CD4-positive, CD25-positive, alpha-beta regulatory T cell (primary cell): ENCODE measurements at regions not wholly inside any gene's neighbourhood (a gene's known extent, or its start where the extent isn't known, plus 50 kb on each side); places are given as distances from the start of the nearest gene placed in this dataset.
"Not testable (repeated sequence)": the region's sequence is repeated elsewhere in the genome, so short reads cannot be mapped to it uniquely, and the experiment has no call there.

ENCODE experiments used
- ATAC-seq, 2 donors: fragments of 150-1000 bp; cut with Tn5 transposase; one replicate each; pipeline ENCODE4 v1.10.0; 2021; ENCODE audit warnings: low read depth in 2 of 2, moderate number of reproducible peaks in 2 of 2, moderate library complexity in 1 of 2
- DNase-seq, 3 donors: peaks; one replicate each; pipeline versions ENCODE4 v3.0.0 to v3.0.0-alpha.2; 2012 to 2022; ENCODE audit warnings: mixed read lengths in 1 of 3
- H3K27ac ChIP-seq: one replicate; pipeline ENCODE4 v1.7.0; 2013; ENCODE audit warnings: mild to moderate bottlenecking, low read length; ENCODE audit not compliant: insufficient read depth, poor library complexity, severe bottlenecking
- H3K27me3 ChIP-seq: one replicate; pipeline ENCODE4 v1.7.0; 2013; ENCODE audit warnings: low read length; ENCODE audit not compliant: control insufficient read depth, insufficient read depth
- H3K36me3 ChIP-seq: one replicate; pipeline ENCODE4 v1.7.0; 2013; ENCODE audit warnings: mild to moderate bottlenecking, low read length, moderate library complexity; ENCODE audit not compliant: control insufficient read depth, insufficient read depth
- H3K4me1 ChIP-seq: 2 replicates; pipeline ENCODE4 v1.7.0; 2013; ENCODE audit warnings: mild to moderate bottlenecking, low read length; ENCODE audit not compliant: insufficient read depth, control insufficient read depth, poor library complexity, severe bottlenecking
- H3K4me3 ChIP-seq: one replicate; pipeline ENCODE4 v1.7.0; 2013; ENCODE audit warnings: low read depth, mild to moderate bottlenecking, low read length, moderate library complexity
- H3K9me3 ChIP-seq, 2 experiments: 1 replicate in 1 of 2; 2 replicates in 1 of 2; pipeline ENCODE4 v1.7.0; 2013; ENCODE audit warnings: low read length in 2 of 2, mild to moderate bottlenecking in 1 of 2, moderate library complexity in 1 of 2; ENCODE audit not compliant: control insufficient read depth in 2 of 2
- H3K27ac Mint-ChIP-seq, 3 donors: one replicate each; pipeline ENCODE4 v1.8.0; 2020 to 2022; ENCODE audit warnings: mild to moderate bottlenecking in 3 of 3, mixed read lengths in 3 of 3, moderate library complexity in 2 of 3
- H3K27me3 Mint-ChIP-seq: one replicate; pipeline ENCODE4 v1.8.0; 2022; ENCODE audit warnings: mild to moderate bottlenecking, mixed read lengths
- H3K36me3 Mint-ChIP-seq: one replicate; pipeline ENCODE4 v1.8.0; 2020; ENCODE audit warnings: mixed read lengths
- H3K4me1 Mint-ChIP-seq, 4 donors: one replicate each; pipeline ENCODE4 v1.8.0; 2020 to 2022; ENCODE audit warnings: mixed read lengths in 4 of 4, mild to moderate bottlenecking in 1 of 4
- H3K4me3 Mint-ChIP-seq, 4 donors: one replicate each; pipeline ENCODE4 v1.8.0; 2020 to 2022; ENCODE audit warnings: mild to moderate bottlenecking in 4 of 4, mixed read lengths in 4 of 4, moderate library complexity in 3 of 4
- H3K9me3 Mint-ChIP-seq, 7 donors: one replicate each; pipeline ENCODE4 v1.8.0; 2020 to 2022; ENCODE audit warnings: mixed read lengths in 7 of 7, mild to moderate bottlenecking in 3 of 7, moderate library complexity in 2 of 7

- no peaks in the 10 kb centered on the region for H3K4me1 ChIP-seq
- Mint-ChIP-seq H3K4me3 (no peak overlapping the region), H3K36me3 (no peaks in the 10 kb centered on the region), H3K9me3 (peaks cover 0 to 7% (median 5%) of the 10 kb centered on the region in 7 donors), H3K27me3 (no peaks in the 10 kb centered on the region), H3K4me1 (no peaks in the 10 kb centered on the region), H3K27ac (no peak overlapping the region)
- no peak overlapping the region for H3K4me3 ChIP-seq
- ATAC-seq (no peak), DNase-seq (no peak)
- H3K27ac ChIP-seq = no peak overlapping the region
- no peaks in the 10 kb centered on the region for H3K9me3 ChIP-seq
- H3K27me3 ChIP-seq = no peaks in the 10 kb centered on the region
- H3K36me3 ChIP-seq = no peaks in the 10 kb centered on the region
Measured at GRCh38 chr5:103743421-103743820, 180.8 kb upstream of the NUDT12 start.

DNA sequence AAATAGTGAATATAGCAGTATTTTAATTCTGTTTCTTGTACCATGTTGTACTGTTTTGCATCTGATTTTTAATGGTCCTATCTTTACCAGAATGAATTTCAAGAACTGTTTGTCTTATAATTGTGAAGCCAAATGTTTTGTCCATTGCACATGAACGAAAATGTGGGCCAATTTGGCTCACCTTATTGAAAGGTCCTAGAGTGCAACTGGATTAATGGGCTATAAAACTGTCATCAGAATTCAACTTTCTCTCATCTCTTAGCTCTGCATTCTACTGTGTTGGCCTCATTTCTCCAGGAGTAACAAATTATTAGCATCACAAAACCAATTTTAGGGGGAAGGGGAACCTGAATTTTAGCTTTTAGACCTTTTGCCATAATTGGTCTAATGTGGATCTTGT, 179.4 kb upstream of the NUDT12 start:
- Mint-ChIP-seq H3K27me3 (no peaks in the 10 kb centered on the region), H3K27ac (no peak overlapping the region), H3K36me3 (no peaks in the 10 kb centered on the region), H3K4me3 (no peak overlapping the region), H3K9me3 (peaks cover 0 to 7% (median 5%) of the 10 kb centered on the region in 7 donors), H3K4me1 (no peaks in the 10 kb centered on the region)
- H3K27me3 ChIP-seq = no peaks in the 10 kb centered on the region
- H3K27ac ChIP-seq = no peak overlapping the region
- H3K4me1 ChIP-seq = no peaks in the 10 kb centered on the region
- no peak overlapping the region for H3K4me3 ChIP-seq
- no peak for ATAC-seq
- no peaks in the 10 kb centered on the region for H3K9me3 ChIP-seq
- H3K36me3 ChIP-seq = no peaks in the 10 kb centered on the region
- DNase-seq = no peak

GRCh38 chr5:103736343-103736742, 173.8 kb upstream of the NUDT12 start:
- H3K27ac Mint-ChIP-seq, H3K9me3 ChIP-seq, H3K4me1 ChIP-seq, H3K36me3 ChIP-seq, H3K4me3 Mint-ChIP-seq, ATAC-seq, H3K4me1 Mint-ChIP-seq, H3K36me3 Mint-ChIP-seq, DNase-seq, H3K27ac ChIP-seq, H3K27me3 ChIP-seq, H3K4me3 ChIP-seq, H3K27me3 Mint-ChIP-seq: not testable (repeated sequence)
- peaks cover 0 to 17% (median 6%) of the 10 kb centered on the region in 7 donors for H3K9me3 Mint-ChIP-seq

DNA sequence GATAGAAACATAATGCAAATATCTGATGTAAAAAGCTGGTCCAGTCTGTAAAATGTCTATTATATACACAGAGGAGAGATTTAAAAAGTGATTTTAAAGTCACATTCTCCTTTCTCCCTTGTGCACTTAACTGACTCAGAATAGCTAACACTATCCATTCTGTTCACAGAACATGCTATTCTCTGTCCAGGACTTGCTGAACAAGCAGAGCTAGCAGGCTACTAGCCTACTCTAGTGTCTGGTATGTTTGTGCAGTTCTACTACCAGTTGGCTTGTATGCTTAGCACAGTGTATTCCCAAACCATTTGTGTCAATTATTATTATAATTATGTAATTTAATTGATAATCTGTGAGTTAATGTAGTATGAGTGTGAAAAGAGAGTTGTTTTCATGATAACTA, 161.7 kb upstream of the NUDT12 start:
- Mint-ChIP-seq H3K9me3 (peaks cover 3 to 15% (median 4%) of the 10 kb centered on the region in 7 donors), H3K4me3 (no peak overlapping the region), H3K27me3 (no peaks in the 10 kb centered on the region), H3K27ac (no peak overlapping the region), H3K36me3 (no peaks in the 10 kb centered on the region), H3K4me1 (no peaks in the 10 kb centered on the region)
- no peaks in the 10 kb centered on the region for H3K36me3 ChIP-seq
- H3K27me3 ChIP-seq = no peaks in the 10 kb centered on the region
- H3K4me1 ChIP-seq = no peaks in the 10 kb centered on the region
- DNase-seq (no peak), ATAC-seq (no peak)
- H3K27ac ChIP-seq = no peak overlapping the region
- H3K9me3 ChIP-seq = peaks cover 0 to 8% of the 10 kb centered on the region in 2 experiments
- no peak overlapping the region for H3K4me3 ChIP-seq

- Mint-ChIP-seq H3K4me1 (no peaks in the 10 kb centered on the region), H3K27ac (no peak overlapping the region), H3K9me3 (peaks cover 0 to 19% (median 5%) of the 10 kb centered on the region in 7 donors), H3K36me3 (no peaks in the 10 kb centered on the region), H3K27me3 (no peaks in the 10 kb centered on the region), H3K4me3 (no peak overlapping the region)
- DNase-seq = no peak
- no peak for ATAC-seq
- H3K36me3 ChIP-seq = no peaks in the 10 kb centered on the region
- H3K27me3 ChIP-seq = no peaks in the 10 kb centered on the region
- no peak overlapping the region for H3K4me3 ChIP-seq
- no peaks in the 10 kb centered on the region for H3K4me1 ChIP-seq
- peaks cover 0 to 8% of the 10 kb centered on the region in 2 experiments for H3K9me3 ChIP-seq
- H3K27ac ChIP-seq = no peak overlapping the region
Measured at GRCh38 chr5:103721183-103721582, 158.6 kb upstream of the NUDT12 start.

DNA sequence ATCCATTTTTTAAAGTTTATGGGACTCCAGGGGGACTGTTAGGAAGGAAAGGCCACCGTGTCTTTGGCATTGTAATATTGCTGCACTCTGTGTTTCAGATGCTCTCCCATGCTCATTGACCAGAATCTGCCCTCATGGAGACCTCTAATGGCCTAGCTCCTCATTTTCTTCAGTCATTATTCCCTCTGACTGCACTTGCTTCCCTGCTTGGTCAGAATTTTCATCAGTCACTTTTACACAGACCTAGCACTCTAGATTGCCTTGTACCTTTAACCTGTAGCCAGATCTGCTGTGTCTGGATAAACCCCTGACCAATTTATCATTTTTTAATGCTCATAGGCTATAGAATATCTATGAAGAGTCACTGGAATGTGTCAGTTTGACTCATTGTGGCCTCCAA, 155.5 kb upstream of the NUDT12 start:
- Histone ChIP-seq H3K4me3 (no peak overlapping the region), H3K27ac (no peak overlapping the region), H3K9me3 (peaks cover 0 to 8% of the 10 kb centered on the region in 2 experiments), H3K4me1 (no peaks in the 10 kb centered on the region), H3K36me3 (no peaks in the 10 kb centered on the region), H3K27me3 (no peaks in the 10 kb centered on the region)
- DNase-seq (no peak), ATAC-seq (no peak)
- Mint-ChIP-seq H3K36me3 (no peaks in the 10 kb centered on the region), H3K9me3 (peaks cover 0 to 15% (median 8%) of the 10 kb centered on the region in 7 donors), H3K27me3 (no peaks in the 10 kb centered on the region), H3K4me1 (no peaks in the 10 kb centered on the region), H3K27ac (no peak overlapping the region), H3K4me3 (no peak overlapping the region)

DNA sequence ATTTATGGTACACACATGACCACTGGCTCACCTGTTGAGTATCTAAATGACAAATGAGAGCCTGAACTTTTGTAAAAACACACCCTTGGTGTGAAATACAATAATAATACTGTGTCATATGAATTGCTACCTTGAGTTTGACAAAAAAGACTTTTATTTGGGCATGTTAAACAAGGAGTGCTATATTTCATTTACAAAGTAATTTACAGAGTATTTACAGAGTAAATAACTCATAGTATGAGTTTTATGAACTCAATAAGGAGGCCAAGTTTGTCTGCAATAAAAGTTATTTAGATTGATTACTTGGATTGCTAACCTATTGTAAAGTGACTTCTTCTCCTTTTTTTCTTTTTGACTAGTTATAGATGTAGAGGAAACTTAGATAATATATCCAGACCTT, 146.0 kb upstream of the NUDT12 start:
- H3K4me3 ChIP-seq = no peak overlapping the region
- H3K4me1 ChIP-seq = no peaks in the 10 kb centered on the region
- no peak overlapping the region for H3K27ac Mint-ChIP-seq

DNA sequence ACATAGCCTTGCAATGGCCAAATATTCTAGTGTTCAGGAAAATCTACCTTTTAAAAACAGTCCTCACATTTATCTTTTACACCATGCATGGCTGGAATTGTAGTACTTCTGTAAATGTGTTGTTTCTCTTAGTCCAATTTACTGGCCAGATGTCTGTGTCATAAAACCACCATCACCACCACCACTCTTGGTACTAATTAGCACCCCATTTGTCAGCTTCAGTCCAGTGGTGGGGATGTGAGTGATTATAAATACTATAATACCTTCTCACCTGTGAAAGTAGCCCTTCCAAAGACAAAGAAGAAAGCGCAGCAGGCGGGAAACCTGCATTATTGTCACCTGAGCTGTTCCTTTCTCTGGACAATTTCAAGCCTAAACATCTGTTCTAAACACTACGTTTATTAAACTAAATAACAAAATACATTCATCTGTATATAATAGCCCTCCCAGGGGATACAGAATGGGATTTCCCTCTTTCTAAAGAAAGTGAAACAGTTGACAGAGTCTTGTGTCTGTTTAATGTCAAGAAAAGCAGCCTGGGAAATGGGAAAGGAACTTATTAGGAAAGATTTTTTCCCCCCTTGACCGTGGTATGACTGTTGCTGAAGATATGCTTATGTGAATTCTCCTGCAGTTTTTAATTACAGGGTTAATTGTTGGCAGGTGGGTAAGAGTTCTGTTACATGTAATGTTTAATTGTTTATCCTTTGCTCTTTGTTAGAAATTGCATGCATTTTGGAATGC, 144.5 kb upstream of the NUDT12 start:
- no peak for DNase-seq
- Mint-ChIP-seq H3K27ac (no peak overlapping the region), H3K4me1 (no peaks in the 10 kb centered on the region), H3K4me3 (no peak overlapping the region), H3K27me3 (no peaks in the 10 kb centered on the region), H3K36me3 (no peaks in the 10 kb centered on the region), H3K9me3 (peaks cover 0 to 11% (median 3%) of the 10 kb centered on the region in 7 donors)
- ATAC-seq = no peak
- Histone ChIP-seq H3K27me3 (no peaks in the 10 kb centered on the region), H3K27ac (no peak overlapping the region), H3K9me3 (no peaks in the 10 kb centered on the region), H3K4me3 (no peak overlapping the region), H3K36me3 (no peaks in the 10 kb centered on the region), H3K4me1 (no peaks in the 10 kb centered on the region)

More for the DNA sequence above, 146.0 kb upstream of the NUDT12 start:
- Histone ChIP-seq H3K27me3 (no peaks in the 10 kb centered on the region), H3K27ac (no peak overlapping the region), H3K36me3 (no peaks in the 10 kb centered on the region), H3K9me3 (no peaks in the 10 kb centered on the region)
- no peaks in the 10 kb centered on the region for H3K27me3 Mint-ChIP-seq
- ATAC-seq (no peak), DNase-seq (no peak)
- no peaks in the 10 kb centered on the region for H3K36me3 Mint-ChIP-seq
- H3K9me3 Mint-ChIP-seq = peaks cover 0 to 15% (median 3%) of the 10 kb centered on the region in 7 donors
- H3K4me1 Mint-ChIP-seq = no peaks in the 10 kb centered on the region
- no peak overlapping the region for H3K4me3 Mint-ChIP-seq
